ENCODE measurements at regions not wholly inside any gene's neighbourhood (a gene's known extent, or its start where the extent isn't known, plus 50 kb on each side); places are given as distances from the start of the nearest gene placed in this dataset.

- Histone ChIP-seq H3K4me2 (ENCODE audit: low read depth, low read length) (no peak overlapping the region), H2BK120ac (ENCODE audit: low read depth, low read length) (no peak overlapping the region), H3K9me1 (ENCODE audit: insufficient read depth, low read length) (no peaks in the 10 kb centered on the region), H3K4me3 (ENCODE audit: insufficient read depth, low read depth, low read length) (no peak overlapping the region), H3K9ac (ENCODE audit: low read depth, low read length) (no peak overlapping the region), H3K36me3 (ENCODE audit: control insufficient read depth, insufficient read depth, low read length) (no peaks in the 10 kb centered on the region), H3K4ac (ENCODE audit: low read depth, low read length) (no peak overlapping the region), H3K18ac (ENCODE audit: low read depth, low read length) (no peak overlapping the region), H3K4me1 (ENCODE audit: control insufficient read depth, insufficient read depth, low read length) (no peaks in the 10 kb centered on the region), H2BK20ac (ENCODE audit: low read depth, low read length) (no peak overlapping the region), H3K79me1 (ENCODE audit: low read depth in 1 of 2, low read length in 2 of 2) (no peaks in the 10 kb centered on the region), H4K8ac (ENCODE audit: low read depth in 2 of 2, low read length in 2 of 2) (no peak overlapping the region), H3K27ac (ENCODE audit: insufficient read depth, low read length) (no peak overlapping the region), H3K27me3 (ENCODE audit: control insufficient read depth, insufficient read depth, low read length) (peaks cover 7% of the 10 kb centered on the region; the same call in 1 of the 2 replicates), H2AK9ac (replicated peaks; ENCODE audit: low read depth, low read length, poor library complexity) (no peak overlapping the region), H4K5ac (ENCODE audit: low read depth, low read length) (no peak overlapping the region), H2BK15ac (ENCODE audit: low read depth, low read length) (no peak overlapping the region), H3K56ac (ENCODE audit: extremely low read depth, insufficient read depth, low read length) (no peak overlapping the region), H2AFZ (replicated peaks; ENCODE audit: low read length, poor library complexity) (no peak overlapping the region), H3K23ac (ENCODE audit: low read depth, low read length) (no peak overlapping the region), H2AK5ac (ENCODE audit: low read depth, low read length) (no peak overlapping the region), H3K9me3 (ENCODE audit: control insufficient read depth, insufficient read depth, low read length) (peaks cover 3% of the 10 kb centered on the region), H4K20me1 (ENCODE audit: insufficient read depth, low read length) (no peaks in the 10 kb centered on the region), H4K91ac (ENCODE audit: insufficient read depth, low read depth, low read length) (no peak overlapping the region), H2BK5ac (ENCODE audit: low read depth, low read length, poor library complexity, severe bottlenecking) (no peak overlapping the region), H3K14ac (replicated peaks; ENCODE audit: low read depth, low read length) (no peak overlapping the region)
- BruUV-seq (replicated peaks): no TSS peak
- CTCF ChIA-PET: no interaction called here
- dilution Hi-C loops (cut with HindIII; ENCODE audit: low sequenced_read_pairs, unreplicated experiment) (no loop called here), intact Hi-C loops (cut with micrococcal nuclease) (no loop called here), in situ Hi-C loops (cut with MboI; ENCODE audit: low sequenced_read_pairs) (no loop called here)
- no peak for ATAC-seq (ENCODE audit: low read depth)
- DNase-seq: no peak
- POLR2A ChIA-PET (ENCODE audit: unreplicated experiment): no interaction called here
- TF ChIP-seq RCOR1 (IDR thresholded peaks at IDR 0.05; ENCODE audit: insufficient replicate concordance, low read length) (no peak), RFX5 (IDR thresholded peaks at IDR 0.05; ENCODE audit: low read depth, low read length) (no peak), NFE2L2 (IDR thresholded peaks at IDR 0.05; ENCODE audit: low read depth, low read length) (no peak)
These were observed 327.0 kb downstream of the KLF5 start for GRCh38 chr13:73385848-73386247.
